ENCODE measurements at regions not wholly inside any gene's neighbourhood (a gene's known extent, or its start where the extent isn't known, plus 50 kb on each side); places are given as distances from the start of the nearest gene placed in this dataset.

- no peak for TF ChIP-seq EZH2phosphoT487 (IDR thresholded peaks at IDR 0.05)
- TF ChIP-seq CTCF (IDR thresholded peaks at IDR 0.05) = no peak
Measured at GRCh38 chr2:105951384-105951694, 206.6 kb downstream of the NCK2 start.

Measured in neural progenitor cell (in vitro differentiated cells).